Smooth muscle cell (in vitro differentiated cells): ENCODE measurements at regions not wholly inside any gene's neighbourhood (a gene's known extent, or its start where the extent isn't known, plus 50 kb on each side); places are given as distances from the start of the nearest gene placed in this dataset.

Source experiments
- DNase-seq: peaks from one replicate; lab custom pipeline; 2025; ENCODE audit not compliant: unreplicated experiment; lab: John Stamatoyannopoulos, UW
- H2AFZ ChIP-seq: fragments of 200-600 bp; sonication (generic); 2 replicates; pipeline ENCODE4 v1.6.0; 2016; ENCODE audit warnings: antibody characterized with exemption, low read depth, mild to moderate bottlenecking
- H3F3A ChIP-seq: fragments of 200-600 bp; sonication (generic); 2 replicates; pipeline ENCODE4 v1.6.0; 2017; ENCODE audit warnings: antibody characterized with exemption, low read depth
- H3K27ac ChIP-seq: fragments of 200-600 bp; sonication (generic); 2 replicates; pipeline ENCODE4 v1.5.1; 2016; ENCODE audit warnings: low read depth, mild to moderate bottlenecking
- H3K27me3 ChIP-seq: fragments of 200-600 bp; sonication (generic); 2 replicates; pipeline ENCODE4 v1.6.1; 2016; ENCODE audit warnings: low read depth, mild to moderate bottlenecking
- H3K36me3 ChIP-seq: fragments of 200-600 bp; sonication (generic); 2 replicates; pipeline ENCODE4 v1.5.1; 2016; ENCODE audit warnings: low read depth
- H3K4me1 ChIP-seq: fragments of 200-600 bp; sonication (generic); 2 replicates; pipeline ENCODE4 v1.5.1; 2016; ENCODE audit warnings: low read depth
- H3K4me2 ChIP-seq: fragments of 200-600 bp; sonication (generic); 2 replicates; pipeline ENCODE4 v1.6.0; 2016; ENCODE audit warnings: mild to moderate bottlenecking
- H3K4me3 ChIP-seq: fragments of 200-600 bp; sonication (generic); 2 replicates; pipeline ENCODE4 v1.5.1; 2016; ENCODE audit warnings: mild to moderate bottlenecking
- H3K79me2 ChIP-seq: fragments of 200-600 bp; sonication (generic); 2 replicates; pipeline ENCODE4 v1.6.0; 2016; ENCODE audit warnings: low read depth, mild to moderate bottlenecking
- H3K9ac ChIP-seq: fragments of 200-600 bp; sonication (generic); 2 replicates; pipeline ENCODE4 v1.6.0; 2016; ENCODE audit warnings: low read depth
- H3K9me3 ChIP-seq: fragments of 200-600 bp; sonication (generic); replicated peaks from 2 replicates; pipeline ENCODE4 v1.5.1; 2016; ENCODE audit warnings: low read depth
- H4K20me1 ChIP-seq: fragments of 200-600 bp; sonication (generic); 2 replicates; pipeline ENCODE4 v1.6.0; 2016; ENCODE audit warnings: low read depth
- WGBS: methylation state at CpG from one replicate; pipeline ENCODE4 v1.1.7; 2016; ENCODE audit warnings: low lambda C conversion rate; 5-methylcytosine and 5-hydroxymethylcytosine counted together
- TF ChIP-seq, protein P1 (sequence below): fragments of 200-600 bp; sonication (generic); IDR thresholded peaks from 2 replicates; pipeline ENCODE4 v1.5.1; 2017; ENCODE audit warnings: borderline replicate concordance, mild to moderate bottlenecking, antibody characterized with exemption; ENCODE audit not compliant: insufficient read depth, poor library complexity, severe bottlenecking

DNA sequence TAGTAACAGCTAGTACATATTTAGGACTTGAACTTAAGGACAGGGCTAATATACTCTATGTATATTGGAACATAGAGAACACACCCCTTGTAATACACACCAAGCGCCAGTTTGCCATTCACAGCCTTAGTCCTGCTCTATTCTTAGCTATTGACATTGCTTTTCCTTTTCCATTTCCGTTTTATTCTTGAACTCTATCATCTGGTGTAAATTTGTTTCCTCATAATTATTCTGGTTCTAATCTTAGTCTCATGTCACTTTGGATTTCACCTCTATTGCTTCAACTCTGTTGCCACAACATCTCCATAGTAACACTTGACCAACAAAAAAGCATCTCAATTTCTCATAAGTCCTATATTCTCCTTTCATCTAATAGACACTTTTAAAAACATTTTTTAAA is 225.7 kb downstream of the PHLDA1 start:
- TF ChIP-seq, protein P1, sequence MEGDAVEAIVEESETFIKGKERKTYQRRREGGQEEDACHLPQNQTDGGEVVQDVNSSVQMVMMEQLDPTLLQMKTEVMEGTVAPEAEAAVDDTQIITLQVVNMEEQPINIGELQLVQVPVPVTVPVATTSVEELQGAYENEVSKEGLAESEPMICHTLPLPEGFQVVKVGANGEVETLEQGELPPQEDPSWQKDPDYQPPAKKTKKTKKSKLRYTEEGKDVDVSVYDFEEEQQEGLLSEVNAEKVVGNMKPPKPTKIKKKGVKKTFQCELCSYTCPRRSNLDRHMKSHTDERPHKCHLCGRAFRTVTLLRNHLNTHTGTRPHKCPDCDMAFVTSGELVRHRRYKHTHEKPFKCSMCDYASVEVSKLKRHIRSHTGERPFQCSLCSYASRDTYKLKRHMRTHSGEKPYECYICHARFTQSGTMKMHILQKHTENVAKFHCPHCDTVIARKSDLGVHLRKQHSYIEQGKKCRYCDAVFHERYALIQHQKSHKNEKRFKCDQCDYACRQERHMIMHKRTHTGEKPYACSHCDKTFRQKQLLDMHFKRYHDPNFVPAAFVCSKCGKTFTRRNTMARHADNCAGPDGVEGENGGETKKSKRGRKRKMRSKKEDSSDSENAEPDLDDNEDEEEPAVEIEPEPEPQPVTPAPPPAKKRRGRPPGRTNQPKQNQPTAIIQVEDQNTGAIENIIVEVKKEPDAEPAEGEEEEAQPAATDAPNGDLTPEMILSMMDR, result no peak
- Histone ChIP-seq H3K4me3 (no peak overlapping the region), H2AFZ (no peak overlapping the region), H3K4me2 (no peak overlapping the region), H3K9me3 (no peaks in the 10 kb centered on the region), H3F3A (no peaks in the 10 kb centered on the region), H3K4me1 (no peaks in the 10 kb centered on the region), H3K9ac (no peak overlapping the region), H3K27ac (peak overlapping the region; percentile 3), H4K20me1 (no peaks in the 10 kb centered on the region), H3K36me3 (no peaks in the 10 kb centered on the region), H3K27me3 (no peaks in the 10 kb centered on the region), H3K79me2 (no peaks in the 10 kb centered on the region)
- WGBS, result 86% methylated on average over 2 of the region's 2 CpGs
- no peak for DNase-seq

DNA sequence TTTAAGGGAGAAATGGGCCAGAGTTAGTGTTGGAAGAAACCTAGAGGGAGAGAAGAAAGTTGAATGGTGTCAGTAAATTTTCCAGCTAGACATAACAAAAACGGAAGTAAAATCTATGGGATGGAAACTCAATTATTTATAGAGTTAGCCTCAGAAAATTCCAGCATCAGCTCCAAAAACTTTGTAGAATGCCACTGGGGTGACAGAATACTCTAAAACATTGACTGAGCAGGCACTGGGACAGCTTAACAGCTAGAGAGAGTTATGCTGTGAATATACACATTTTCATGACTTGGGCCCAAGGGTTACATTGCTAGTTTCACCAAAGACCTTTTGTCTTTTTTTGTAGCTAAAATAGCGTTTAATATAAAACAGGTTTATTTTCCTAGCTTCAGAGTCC is 226.3 kb downstream of the PHLDA1 start:
- TF ChIP-seq, protein P1, result no peak
- Histone ChIP-seq H3K27ac (peak overlapping the region; percentile 3), H3K9me3 (no peaks in the 10 kb centered on the region), H3K4me1 (no peaks in the 10 kb centered on the region), H2AFZ (peak overlapping the region; percentile 70), H4K20me1 (no peaks in the 10 kb centered on the region), H3K27me3 (no peaks in the 10 kb centered on the region), H3K79me2 (no peaks in the 10 kb centered on the region), H3F3A (no peaks in the 10 kb centered on the region), H3K9ac (no peak overlapping the region), H3K36me3 (no peaks in the 10 kb centered on the region), H3K4me3 (no peak overlapping the region), H3K4me2 (no peak overlapping the region)
- no peak for DNase-seq
- 72% methylated on average over 2 of the region's 2 CpGs for WGBS

DNA sequence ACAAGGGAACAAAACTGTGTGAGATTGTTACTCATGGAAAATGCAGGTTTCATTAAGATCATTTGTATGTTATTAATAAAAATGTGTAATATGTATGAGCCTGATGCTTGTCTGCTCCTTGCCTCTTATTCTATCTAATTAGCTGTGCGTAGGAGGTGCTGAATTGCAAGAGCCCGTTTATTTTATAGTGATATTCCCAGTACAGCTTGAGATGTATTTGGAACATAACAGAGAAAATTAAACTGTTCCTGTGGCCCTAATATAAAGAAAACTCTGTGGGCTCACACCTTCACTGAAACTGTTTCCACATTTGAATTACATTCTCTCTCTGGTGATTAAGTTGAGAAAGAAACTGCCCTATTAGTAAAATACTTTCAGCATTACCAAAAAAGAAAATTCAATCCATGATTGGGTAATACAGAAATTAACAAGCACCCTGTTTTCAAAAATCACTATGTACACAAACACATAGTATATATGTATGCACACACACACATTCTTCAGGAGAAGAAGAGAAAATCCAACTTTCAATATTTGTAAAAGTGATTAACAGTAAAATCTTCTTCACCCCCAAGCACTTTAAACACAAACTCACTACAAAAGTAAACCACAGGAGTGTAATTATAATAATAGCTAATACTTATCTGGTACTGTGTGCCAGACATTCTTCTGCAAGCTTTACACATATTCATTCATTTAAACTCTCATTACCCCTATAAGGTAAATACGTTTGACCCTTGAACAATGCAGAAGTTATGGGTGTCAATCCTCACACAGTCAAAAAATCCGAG is 233.2 kb downstream of the PHLDA1 start:
- H3K9me3 ChIP-seq, result no peaks in the 10 kb centered on the region
- TF ChIP-seq, protein P1, result no peak
- H3F3A ChIP-seq, result no peaks in the 10 kb centered on the region
- H2AFZ ChIP-seq, result peak overlapping the region; percentile 62
- H3K4me2 ChIP-seq, result no peak overlapping the region
- no peak overlapping the region for H3K4me3 ChIP-seq
- no peak overlapping the region for H3K27ac ChIP-seq
- no peaks in the 10 kb centered on the region for H4K20me1 ChIP-seq
- WGBS, result 82% methylated on average over 4 of the region's 4 CpGs
- DNase-seq, result no peak
- H3K9ac ChIP-seq, result no peak overlapping the region
- H3K27me3 ChIP-seq, result no peaks in the 10 kb centered on the region
- H3K36me3 ChIP-seq, result no peaks in the 10 kb centered on the region
- no peaks in the 10 kb centered on the region for H3K79me2 ChIP-seq
- H3K4me1 ChIP-seq, result no peaks in the 10 kb centered on the region

DNA sequence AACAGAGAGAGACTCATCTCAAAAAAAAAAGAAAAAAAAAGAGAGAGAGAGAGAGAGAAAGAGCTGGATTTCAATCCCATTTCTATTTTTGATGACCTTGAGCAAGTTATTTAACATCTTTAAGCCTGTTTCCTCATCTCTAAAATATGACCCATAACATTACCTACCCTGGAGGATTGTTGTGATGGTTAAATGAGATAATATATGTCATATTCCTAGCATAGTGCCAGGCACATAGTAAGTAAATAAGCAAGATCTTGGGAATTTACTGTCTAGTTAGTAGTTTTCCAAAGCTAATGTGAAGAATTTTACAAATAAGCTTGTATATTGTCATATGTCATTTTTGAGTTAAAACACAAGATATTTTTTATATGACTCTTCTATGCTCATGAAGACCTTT is 236.5 kb downstream of the PHLDA1 start:
- no peaks in the 10 kb centered on the region for H3K36me3 ChIP-seq
- no peaks in the 10 kb centered on the region for H3K4me1 ChIP-seq
- no peaks in the 10 kb centered on the region for H3K9me3 ChIP-seq
- H3K27me3 ChIP-seq, result no peaks in the 10 kb centered on the region
- TF ChIP-seq, protein P1, result no peak
- no peak overlapping the region for H3K4me3 ChIP-seq
- H3K4me2 ChIP-seq, result no peak overlapping the region
- no peak overlapping the region for H3K9ac ChIP-seq
- no peak overlapping the region for H3K27ac ChIP-seq
- H4K20me1 ChIP-seq, result no peaks in the 10 kb centered on the region
- DNase-seq, result no peak
- no peaks in the 10 kb centered on the region for H3F3A ChIP-seq
- H2AFZ ChIP-seq, result no peak overlapping the region
- H3K79me2 ChIP-seq, result no peaks in the 10 kb centered on the region
